Lower leg skin (tissue), 4 donors: ENCODE measurements at regions not wholly inside any gene's neighbourhood (a gene's known extent, or its start where the extent isn't known, plus 50 kb on each side); places are given as distances from the start of the nearest gene placed in this dataset.

Experiments
- DNase-seq, 2 donors: peaks; one replicate each; pipeline ENCODE4 v3.0.0-alpha.2; 2019; ENCODE audit warnings: low spot score in 2 of 2
- H3K4me3 ChIP-seq: fragments of 200-600 bp; sonication (generic); 2 replicates; pipeline ENCODE4 v1.5.1; 2017; ENCODE audit warnings: mild to moderate bottlenecking, low read depth; ENCODE audit not compliant: poor library complexity, severe bottlenecking
- POLR2A ChIP-seq, 2 donors: fragments of 450-650 bp; IDR thresholded peaks; one replicate each; pipeline ENCODE4 v1.6.1; 2016 to 2017; ENCODE audit warnings: antibody characterized with exemption in 2 of 2, mild to moderate bottlenecking in 1 of 2, moderate library complexity in 1 of 2
- WGBS, 2 donors: methylation state at CpG; one replicate each; pipeline ENCODE4 v1.1.5; 2018; 5-methylcytosine and 5-hydroxymethylcytosine counted together
- intact Hi-C: fragments of 100-400 bp; cut with DNase I; formaldehyde crosslinking; loops from one replicate; pipeline ENCODE4 v1.15.0; 2023; ENCODE audit warnings: low total_unique reads
- TF ChIP-seq, protein P1 (sequence below), 3 donors: fragments of 450-650 bp; IDR thresholded peaks; one replicate each; pipeline ENCODE4 v1.5.1; 2016; ENCODE audit warnings: antibody characterized with exemption in 3 of 3, mild to moderate bottlenecking in 3 of 3, moderate library complexity in 2 of 3

DNA sequence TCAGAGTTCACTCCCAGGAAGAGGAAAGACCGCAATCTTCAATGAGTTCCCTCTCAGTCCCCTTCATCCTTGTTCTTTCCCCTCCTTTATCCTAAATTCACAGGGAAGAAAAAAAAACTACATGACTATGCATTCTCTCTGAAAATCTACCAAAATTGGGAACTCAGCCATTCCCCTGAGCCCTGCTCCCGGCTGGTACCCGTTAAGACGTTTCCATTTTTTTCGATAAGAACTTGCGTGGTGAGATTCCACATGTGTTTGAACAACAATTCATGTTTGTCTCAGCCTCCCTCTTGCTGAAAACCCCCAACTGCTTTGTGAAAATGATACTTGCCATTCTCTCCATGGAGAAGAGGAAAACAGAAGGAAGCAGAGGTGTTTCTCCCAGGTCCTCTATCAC is 318.7 kb upstream of the ID2 start:
- DNase-seq = no peak
- intact Hi-C loops = no loop called here
- no peak for TF ChIP-seq POLR2A (IDR thresholded peaks at IDR 0.05)
- TF ChIP-seq, protein P1, sequence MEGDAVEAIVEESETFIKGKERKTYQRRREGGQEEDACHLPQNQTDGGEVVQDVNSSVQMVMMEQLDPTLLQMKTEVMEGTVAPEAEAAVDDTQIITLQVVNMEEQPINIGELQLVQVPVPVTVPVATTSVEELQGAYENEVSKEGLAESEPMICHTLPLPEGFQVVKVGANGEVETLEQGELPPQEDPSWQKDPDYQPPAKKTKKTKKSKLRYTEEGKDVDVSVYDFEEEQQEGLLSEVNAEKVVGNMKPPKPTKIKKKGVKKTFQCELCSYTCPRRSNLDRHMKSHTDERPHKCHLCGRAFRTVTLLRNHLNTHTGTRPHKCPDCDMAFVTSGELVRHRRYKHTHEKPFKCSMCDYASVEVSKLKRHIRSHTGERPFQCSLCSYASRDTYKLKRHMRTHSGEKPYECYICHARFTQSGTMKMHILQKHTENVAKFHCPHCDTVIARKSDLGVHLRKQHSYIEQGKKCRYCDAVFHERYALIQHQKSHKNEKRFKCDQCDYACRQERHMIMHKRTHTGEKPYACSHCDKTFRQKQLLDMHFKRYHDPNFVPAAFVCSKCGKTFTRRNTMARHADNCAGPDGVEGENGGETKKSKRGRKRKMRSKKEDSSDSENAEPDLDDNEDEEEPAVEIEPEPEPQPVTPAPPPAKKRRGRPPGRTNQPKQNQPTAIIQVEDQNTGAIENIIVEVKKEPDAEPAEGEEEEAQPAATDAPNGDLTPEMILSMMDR (IDR thresholded peaks at IDR 0.05) = no peak
- WGBS, 2 donors = 48 to 55% methylated on average over 6 of the region's 6 CpGs
- H3K4me3 ChIP-seq = no peak overlapping the region

DNA sequence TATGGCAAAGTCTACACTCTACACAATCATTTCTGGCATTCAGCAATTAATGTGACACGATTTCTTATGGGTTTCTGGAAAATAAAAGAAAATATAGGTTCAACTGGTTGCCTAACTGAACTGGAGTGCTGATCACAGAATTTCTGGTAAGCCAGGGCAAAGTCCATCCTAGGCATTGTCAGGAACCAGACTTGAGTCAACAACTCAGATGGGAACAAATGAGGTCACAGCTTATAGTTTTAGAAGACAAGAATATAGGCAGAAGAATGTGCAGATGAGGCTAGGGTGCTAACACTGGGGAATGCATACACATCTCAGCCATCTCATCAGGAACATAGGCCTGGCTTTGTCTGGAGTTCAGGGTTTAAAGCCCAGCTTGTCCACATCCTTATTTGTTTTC is 317.2 kb upstream of the ID2 start:
- DNase-seq = no peak
- TF ChIP-seq POLR2A (IDR thresholded peaks at IDR 0.05) = no peak
- TF ChIP-seq, protein P1 (IDR thresholded peaks at IDR 0.05) = no peak
- intact Hi-C loops = no loop called here
- WGBS, 2 donors = 94 to 98% methylated on average over 1 of the region's 1 CpG
- H3K4me3 ChIP-seq = no peak overlapping the region

DNA sequence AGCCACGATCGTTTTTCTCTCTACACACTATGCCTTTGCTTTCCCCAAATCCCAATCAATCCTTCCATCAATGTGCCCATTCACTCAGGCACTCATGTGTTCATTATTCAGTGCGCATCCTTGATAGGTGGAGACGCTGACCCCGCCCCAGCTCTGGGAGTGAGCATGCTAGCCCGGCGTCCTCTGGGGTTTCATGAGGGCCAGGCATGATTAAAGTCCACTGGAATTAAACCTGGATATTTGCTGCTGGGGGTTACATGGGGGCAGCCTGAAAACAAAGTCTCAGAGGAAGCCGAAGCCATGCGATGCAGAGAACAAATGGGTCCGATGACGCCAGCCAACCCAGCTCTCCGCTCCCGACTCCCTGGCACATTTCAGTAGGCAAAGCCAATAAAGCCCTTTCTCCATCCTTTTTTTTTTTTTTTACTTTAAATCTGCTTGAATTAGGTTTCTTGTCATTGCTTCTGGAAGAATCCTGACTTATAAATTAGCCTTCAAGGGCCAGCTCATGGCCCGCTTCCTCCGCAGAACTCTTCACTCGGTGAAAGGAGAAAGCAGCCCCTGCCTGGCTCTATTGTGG is 316.4 kb upstream of the ID2 start:
- WGBS, 2 donors = 97 to 98% methylated on average over 16 of the region's 16 CpGs
- H3K4me3 ChIP-seq = no peak overlapping the region
- intact Hi-C loops = no loop called here
- TF ChIP-seq, protein P1 (IDR thresholded peaks at IDR 0.05) = no peak
- DNase-seq = no peak

DNA sequence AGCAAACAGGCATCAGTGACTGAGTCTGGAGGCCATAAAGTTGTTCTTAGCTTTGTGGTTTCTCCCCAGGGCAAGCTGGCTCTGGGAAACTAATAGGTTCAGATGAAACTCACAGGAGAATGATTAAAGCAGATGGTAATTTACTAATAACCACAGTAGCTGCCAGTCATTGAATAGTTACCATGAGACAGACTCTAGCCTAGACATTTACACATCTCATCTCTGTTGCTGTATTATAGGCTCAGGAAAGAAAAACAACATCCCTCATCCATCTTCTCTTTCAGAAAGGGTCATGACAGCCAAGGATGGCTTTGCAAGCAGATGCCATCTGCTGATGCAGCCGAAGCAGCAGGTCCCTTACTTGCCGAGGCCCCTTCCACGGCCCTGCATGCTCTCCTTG is 314.0 kb upstream of the ID2 start:
- no peak for DNase-seq
- TF ChIP-seq POLR2A (IDR thresholded peaks at IDR 0.05) = no peak
- TF ChIP-seq, protein P1 (IDR thresholded peaks at IDR 0.05) = no peak
- H3K4me3 ChIP-seq = no peak overlapping the region
- whole genome bisulfite sequencing, 2 donors = 98 to 100% methylated on average over 3 of the region's 3 CpGs
- intact Hi-C loops = no loop called here

DNA sequence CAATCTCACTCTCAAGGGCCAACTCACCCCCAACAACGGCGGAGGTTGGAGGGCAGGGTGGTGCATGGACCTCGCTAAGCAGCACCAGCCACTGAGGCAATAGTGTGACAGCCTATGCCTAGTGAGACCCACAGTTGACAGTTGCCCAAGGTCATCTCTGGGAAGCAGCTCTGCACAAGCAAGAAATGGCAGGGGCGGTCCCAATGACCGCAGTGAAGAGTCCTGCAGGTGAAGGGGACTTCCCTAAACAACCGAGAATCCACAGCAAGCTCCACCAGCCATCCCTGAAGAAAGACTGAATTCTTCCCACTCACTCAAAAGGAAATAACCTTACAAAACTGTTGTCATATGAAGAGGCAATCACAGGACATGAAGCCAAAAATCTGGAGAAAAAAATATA is 313.4 kb upstream of the ID2 start:
- no peak overlapping the region for H3K4me3 ChIP-seq
- peak in 1 of 2 donors; percentile 76 for DNase-seq
- 94 to 98% methylated on average over 6 of the region's 6 CpGs for WGBS, 2 donors
- intact Hi-C loops = no loop called here
- TF ChIP-seq, protein P1 (IDR thresholded peaks at IDR 0.05) = no peak
- TF ChIP-seq POLR2A (IDR thresholded peaks at IDR 0.05) = no peak

DNA sequence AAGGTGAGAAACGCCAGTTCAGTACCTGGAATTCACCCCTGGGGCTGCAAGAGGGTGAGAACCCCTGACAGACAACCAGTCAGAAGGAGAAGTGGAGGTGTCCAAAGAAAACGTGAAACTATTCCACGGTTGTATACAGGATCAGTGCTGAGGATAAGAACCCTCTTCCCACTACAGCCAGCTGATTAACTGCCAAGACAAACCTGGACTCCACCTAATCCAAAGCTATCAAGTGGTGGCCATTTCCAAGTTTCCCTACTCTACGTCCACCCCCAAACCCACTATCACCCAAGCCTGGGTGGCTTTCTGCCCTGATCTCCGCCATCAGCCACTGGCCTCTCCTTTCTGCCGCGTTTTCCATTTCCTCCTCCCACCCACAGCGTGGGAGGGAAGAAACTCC is 312.3 kb upstream of the ID2 start:
- TF ChIP-seq, protein P1 (IDR thresholded peaks at IDR 0.05) = no peak
- TF ChIP-seq POLR2A (IDR thresholded peaks at IDR 0.05) = no peak
- peak in 1 of 2 donors; percentile 21 for DNase-seq
- no peak overlapping the region for H3K4me3 ChIP-seq
- intact Hi-C loops = no loop called here
- WGBS, 2 donors = 92 to 93% methylated on average over 8 of the region's 8 CpGs
